Stomach (tissue), 4 donors: ENCODE measurements at regions not wholly inside any gene's neighbourhood (a gene's known extent, or its start where the extent isn't known, plus 50 kb on each side); places are given as distances from the start of the nearest gene placed in this dataset.

Experiments
- EP300 ChIP-seq: sonication (generic); formaldehyde crosslinking; IDR thresholded peaks from one replicate; pipeline ENCODE4 v1.6.1; 2017; ENCODE audit warnings: antibody characterized with exemption
- POLR2A ChIP-seq, 4 donors: fragments of 450-650 bp; IDR thresholded peaks; one replicate each; pipeline ENCODE4 v1.6.1; 2016; ENCODE audit warnings: antibody characterized with exemption in 4 of 4, control low read depth in 2 of 4, mild to moderate bottlenecking in 1 of 4, moderate library complexity in 1 of 4
- POLR2AphosphoS5 ChIP-seq, 3 donors: sonication (generic); formaldehyde crosslinking; IDR thresholded peaks; one replicate each; pipeline ENCODE4 v1.6.1; 2016; ENCODE audit warnings: antibody characterized with exemption in 3 of 3
- TF ChIP-seq, protein P1 (sequence below), 7 experiments: fragments of 450-650 bp in 4 of 7; fragments of 200-600 bp in 3 of 7; sonication (generic) in 3 of 7; IDR thresholded peaks; one replicate each; pipeline ENCODE4 v1.5.1; 2016 to 2019; ENCODE audit warnings: antibody characterized with exemption in 7 of 7, control low read depth in 2 of 7, mild to moderate bottlenecking in 1 of 7

DNA sequence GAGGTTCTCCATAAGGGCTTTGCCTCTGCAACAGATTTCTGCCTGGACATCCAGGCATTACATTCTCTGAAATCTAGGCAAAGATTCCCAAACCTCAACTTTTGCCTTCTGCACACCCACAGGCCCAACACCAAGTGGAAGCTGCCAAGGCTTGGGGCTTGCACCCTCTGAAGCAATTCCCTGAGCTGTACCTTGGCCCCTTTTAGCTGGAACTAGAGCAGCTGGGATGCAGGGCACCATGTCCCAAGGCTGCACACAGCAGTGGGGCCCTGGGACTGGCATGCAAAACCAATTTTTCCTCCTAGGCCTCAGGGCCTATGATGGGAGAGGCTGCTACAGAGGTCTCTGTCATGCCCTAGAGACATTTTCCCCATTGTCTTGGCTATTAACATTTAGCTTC lies 943.2 kb downstream of the PCDH17 start:
- TF ChIP-seq POLR2AphosphoS5 (IDR thresholded peaks at IDR 0.05) (no peak), POLR2A (IDR thresholded peaks at IDR 0.05) (no peak), EP300 (no peak)
- TF ChIP-seq, protein P1, sequence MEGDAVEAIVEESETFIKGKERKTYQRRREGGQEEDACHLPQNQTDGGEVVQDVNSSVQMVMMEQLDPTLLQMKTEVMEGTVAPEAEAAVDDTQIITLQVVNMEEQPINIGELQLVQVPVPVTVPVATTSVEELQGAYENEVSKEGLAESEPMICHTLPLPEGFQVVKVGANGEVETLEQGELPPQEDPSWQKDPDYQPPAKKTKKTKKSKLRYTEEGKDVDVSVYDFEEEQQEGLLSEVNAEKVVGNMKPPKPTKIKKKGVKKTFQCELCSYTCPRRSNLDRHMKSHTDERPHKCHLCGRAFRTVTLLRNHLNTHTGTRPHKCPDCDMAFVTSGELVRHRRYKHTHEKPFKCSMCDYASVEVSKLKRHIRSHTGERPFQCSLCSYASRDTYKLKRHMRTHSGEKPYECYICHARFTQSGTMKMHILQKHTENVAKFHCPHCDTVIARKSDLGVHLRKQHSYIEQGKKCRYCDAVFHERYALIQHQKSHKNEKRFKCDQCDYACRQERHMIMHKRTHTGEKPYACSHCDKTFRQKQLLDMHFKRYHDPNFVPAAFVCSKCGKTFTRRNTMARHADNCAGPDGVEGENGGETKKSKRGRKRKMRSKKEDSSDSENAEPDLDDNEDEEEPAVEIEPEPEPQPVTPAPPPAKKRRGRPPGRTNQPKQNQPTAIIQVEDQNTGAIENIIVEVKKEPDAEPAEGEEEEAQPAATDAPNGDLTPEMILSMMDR (IDR thresholded peaks at IDR 0.05): no peak
